NB4 (cell line): ENCODE measurements at regions not wholly inside any gene's neighbourhood (a gene's known extent, or its start where the extent isn't known, plus 50 kb on each side); places are given as distances from the start of the nearest gene placed in this dataset.
"Not testable (repeated sequence)": the region's sequence is repeated elsewhere in the genome, so short reads cannot be mapped to it uniquely, and the experiment has no call there.

Experiments
- DNase-seq: peaks from one replicate; pipeline ENCODE4 v3.0.0; 2010; ENCODE audit warnings: low read depth
- H3K4me3 ChIP-seq: one replicate; pipeline ENCODE4 v1.5.1; 2011; ENCODE audit warnings: mild to moderate bottlenecking, low read depth, low read length, moderate library complexity
- CTCF ChIP-seq: IDR thresholded peaks from one replicate; pipeline ENCODE4 v1.5.1; 2012; ENCODE audit warnings: low read depth, low read length
- MYC ChIP-seq: IDR thresholded peaks from 2 replicates; pipeline ENCODE4 v1.6.1; 2011; ENCODE audit warnings: low read depth, low read length
- POLR2A ChIP-seq: IDR thresholded peaks from 2 replicates; pipeline ENCODE4 v1.6.1; 2011; ENCODE audit warnings: mild to moderate bottlenecking; ENCODE audit not compliant: insufficient read length; ENCODE audit errors: extremely low read depth
- TF ChIP-seq, protein P1 (sequence below): IDR thresholded peaks from 2 replicates; pipeline ENCODE4 v1.6.1; 2011; ENCODE audit warnings: low read depth, low read length

- TF ChIP-seq, protein P1, sequence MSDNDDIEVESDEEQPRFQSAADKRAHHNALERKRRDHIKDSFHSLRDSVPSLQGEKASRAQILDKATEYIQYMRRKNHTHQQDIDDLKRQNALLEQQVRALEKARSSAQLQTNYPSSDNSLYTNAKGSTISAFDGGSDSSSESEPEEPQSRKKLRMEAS: no peak
- TF ChIP-seq CTCF (no peak), POLR2A (no peak), MYC (no peak)
- no peak for DNase-seq
- H3K4me3 ChIP-seq: no peak overlapping the region
These were observed 148.7 kb upstream of the KRR1 start for GRCh38 chr12:75660107-75660530.

DNA sequence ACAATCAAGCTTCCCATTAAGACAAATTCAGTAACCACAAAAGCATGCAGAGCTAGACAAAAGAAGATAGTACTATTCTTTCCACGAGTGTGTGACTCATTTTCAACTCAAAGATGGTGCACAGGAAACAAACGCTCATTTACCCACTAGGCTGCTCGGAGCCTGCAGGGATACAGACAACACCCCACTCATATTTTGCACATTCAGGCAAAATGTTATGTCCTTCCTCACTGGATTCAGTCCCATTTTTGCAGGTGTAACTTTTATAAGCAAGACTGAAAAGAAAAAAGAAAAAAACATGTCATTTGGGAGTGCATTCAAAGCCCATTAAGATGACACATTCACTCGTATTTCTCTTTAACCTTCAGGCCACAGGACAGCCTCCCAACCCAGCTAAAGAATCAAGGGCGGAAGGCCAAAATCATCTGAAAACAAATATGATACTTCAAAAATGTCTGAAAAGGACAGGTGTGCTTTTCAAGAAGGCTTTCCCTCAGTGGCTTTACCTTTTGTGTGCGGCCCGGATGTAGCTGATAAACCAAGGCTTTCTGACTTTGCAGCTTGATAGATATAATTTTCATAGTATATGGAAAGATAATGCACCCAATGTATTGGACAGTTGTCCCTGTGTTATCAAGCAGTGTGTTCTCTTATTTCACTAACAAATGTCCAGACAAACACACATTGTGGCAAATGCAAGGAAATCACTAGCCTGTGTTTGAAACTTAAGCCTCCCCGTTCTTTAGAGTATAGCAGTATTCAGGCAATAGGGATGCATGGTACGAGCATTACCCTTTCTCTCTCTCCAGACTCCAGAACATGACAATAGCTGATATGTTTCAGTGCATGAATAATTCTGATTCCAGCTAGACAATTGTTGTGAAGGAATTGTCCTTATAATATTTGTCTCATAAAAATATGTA lies 147.8 kb upstream of the KRR1 start:
- TF ChIP-seq, protein P1: no peak
- TF ChIP-seq MYC (no peak), CTCF (no peak), POLR2A (no peak)
- H3K4me3 ChIP-seq: no peak overlapping the region
- DNase-seq: peak; percentile 55

DNA sequence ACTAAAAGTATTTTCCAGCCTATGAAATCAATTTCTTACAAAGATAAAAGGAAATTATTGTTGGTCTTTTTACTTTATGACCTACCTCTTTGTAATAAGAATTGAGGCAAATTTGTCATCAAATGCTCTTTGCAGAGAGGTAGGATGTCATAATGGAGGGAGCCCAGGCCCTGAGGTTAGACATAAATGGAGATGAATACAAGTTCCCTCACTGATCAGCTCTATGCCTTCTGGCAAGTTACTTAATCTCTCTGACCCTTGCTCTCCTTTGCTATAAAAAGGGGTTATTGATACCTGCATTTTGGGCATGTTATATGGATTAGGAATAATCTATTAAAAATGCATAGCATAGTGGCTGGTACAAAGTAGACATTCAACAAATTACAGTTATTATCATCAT lies 146.9 kb upstream of the KRR1 start:
- no peak overlapping the region for H3K4me3 ChIP-seq
- DNase-seq: no peak
- TF ChIP-seq POLR2A (no peak), CTCF (no peak)

DNA sequence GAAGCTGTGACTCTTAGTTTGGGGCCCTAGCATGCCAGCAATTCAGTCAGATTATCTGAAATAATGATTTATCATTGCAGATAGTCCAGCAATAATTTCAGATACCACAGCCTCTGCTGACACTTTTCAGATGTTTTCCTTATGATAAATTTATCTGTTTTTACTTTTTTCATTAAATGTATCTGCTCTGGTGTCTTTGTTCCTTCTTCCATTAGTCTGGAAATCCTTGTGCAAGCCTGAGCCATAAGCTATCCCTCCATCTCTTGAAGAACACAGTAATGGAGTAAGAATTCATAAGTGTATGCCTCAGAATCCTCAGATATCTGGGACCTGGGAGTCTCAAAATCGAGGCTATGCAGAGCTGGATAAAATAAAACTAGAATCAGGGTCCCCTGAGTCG lies 146.4 kb upstream of the KRR1 start:
- no peak overlapping the region for H3K4me3 ChIP-seq
- no peak for DNase-seq
- TF ChIP-seq, protein P1: no peak
- TF ChIP-seq POLR2A (no peak), MYC (no peak), CTCF (no peak)

GRCh38 chr12:75657354-75657753 lies 145.9 kb upstream of the KRR1 start:
- not testable (repeated sequence) for H3K4me3 ChIP-seq, DNase-seq

GRCh38 chr12:75656648-75657047 lies 145.2 kb upstream of the KRR1 start:
- H3K4me3 ChIP-seq: no peak overlapping the region
- DNase-seq: no peak
- no peak for TF ChIP-seq MYC
- TF ChIP-seq, protein P1: no peak
- no peak for TF ChIP-seq CTCF
- no peak for TF ChIP-seq POLR2A
